SK-N-SH (cell line): ENCODE measurements at regions not wholly inside any gene's neighbourhood (a gene's known extent, or its start where the extent isn't known, plus 50 kb on each side); places are given as distances from the start of the nearest gene placed in this dataset.

Source experiments
- CTCF ChIP-seq: fragments of 200-600 bp; sonication (generic); IDR thresholded peaks from 2 replicates; pipeline ENCODE4 v1.6.1; 2017; ENCODE audit warnings: antibody characterized with exemption, mild to moderate bottlenecking, moderate library complexity
- JUND ChIP-seq: IDR thresholded peaks from 2 replicates; pipeline ENCODE4 v1.4.0; 2012
- MXI1 ChIP-seq: IDR thresholded peaks from 2 replicates; pipeline ENCODE4 v1.6.1; 2012; ENCODE audit warnings: mild to moderate bottlenecking, low read depth, low read length, improper control_type of control experiment
- NRF1 ChIP-seq: IDR thresholded peaks from 2 replicates; pipeline ENCODE4 v1.6.1; 2012; ENCODE audit warnings: low read depth, mild to moderate bottlenecking, low read length
- POLR2AphosphoS5 ChIP-seq: IDR thresholded peaks from 2 replicates; pipeline ENCODE4 v1.6.1; 2012; ENCODE audit warnings: low read depth, low read length
- REST ChIP-seq: IDR thresholded peaks from 2 replicates; pipeline ENCODE4 v1.6.1; 2012; ENCODE audit warnings: mild to moderate bottlenecking, low read depth, low read length, moderate library complexity
- SIN3A ChIP-seq: IDR thresholded peaks from 2 replicates; pipeline ENCODE4 v1.6.1; 2012; ENCODE audit warnings: low read depth, mild to moderate bottlenecking, low read length, moderate library complexity, borderline replicate concordance
- SMC3 ChIP-seq: IDR thresholded peaks from 2 replicates; pipeline ENCODE4 v1.6.1; 2012; ENCODE audit warnings: low read depth, low read length, improper control_type of control experiment
- TAF1 ChIP-seq: IDR thresholded peaks from 2 replicates; pipeline ENCODE4 v1.6.1; 2012; ENCODE audit warnings: low read depth, mild to moderate bottlenecking, low read length, moderate library complexity, borderline replicate concordance

GRCh38 chr1:14500041-14500440 lies 98.4 kb upstream of the KAZN start:
- TF ChIP-seq SMC3: no peak
- no peak for TF ChIP-seq POLR2AphosphoS5
- TF ChIP-seq JUND: no peak
- TF ChIP-seq CTCF: no peak
- no peak for TF ChIP-seq NRF1
- TF ChIP-seq TAF1: no peak
- TF ChIP-seq SIN3A: no peak
- TF ChIP-seq REST: no peak
- TF ChIP-seq MXI1: no peak
